GM10248 (cell line): ENCODE measurements at regions not wholly inside any gene's neighbourhood (a gene's known extent, or its start where the extent isn't known, plus 50 kb on each side); places are given as distances from the start of the nearest gene placed in this dataset.
"Not testable (repeated sequence)": the region's sequence is repeated elsewhere in the genome, so short reads cannot be mapped to it uniquely, and the experiment has no call there.

ENCODE experiments used
- CTCF ChIA-PET: fragments of 300-600 bp; sonication (Branson Sonifier 250); formaldehyde crosslinking; extraction: SDS; loops from one replicate; lab custom pipeline; 2021; ENCODE audit warnings: antibody characterized with exemption; lab: Yijun Ruan, JAX
- POLR2A ChIA-PET: fragments of 350-650 bp; sonication (Branson Sonifier 250); formaldehyde crosslinking; extraction: SDS; loops from one replicate; lab custom pipeline; 2020; ENCODE audit warnings: antibody characterized with exemption; lab: Yijun Ruan, JAX
- DNase-seq: peaks from one replicate; pipeline ENCODE4 v3.0.0; 2012; ENCODE audit errors: extremely low spot score
- CTCF ChIP-seq: IDR thresholded peaks from 2 replicates; pipeline ENCODE4 v1.5.1; 2012; ENCODE audit warnings: mild to moderate bottlenecking, low read depth; ENCODE audit errors: extremely low read depth, missing control alignments, control extremely low read depth

GRCh38 chr6:100084316-100084990 is 90.4 kb upstream of the MCHR2 start:
- DNase-seq: no peak
- CTCF ChIA-PET: interaction anchor here (1.3 to 3.7 kb wide), 2 partner anchors 15 to 83 kb away, joined by 3 to 16 read pairs; no protein-coding TSS in a partner anchor
- no peak for TF ChIP-seq CTCF
- POLR2A ChIA-PET: no interaction called here

- TF ChIP-seq CTCF: no peak
- POLR2A ChIA-PET: no interaction called here
- CTCF ChIA-PET: interaction anchor here (1.1 to 1.5 kb wide), 3 partner anchors 9 to 586 kb away, joined by 3 to 4 read pairs (median 3); no protein-coding TSS in a partner anchor
- DNase-seq: no peak
These were observed 84.5 kb upstream of the MCHR2 start for GRCh38 chr6:100078509-100078908.

DNA sequence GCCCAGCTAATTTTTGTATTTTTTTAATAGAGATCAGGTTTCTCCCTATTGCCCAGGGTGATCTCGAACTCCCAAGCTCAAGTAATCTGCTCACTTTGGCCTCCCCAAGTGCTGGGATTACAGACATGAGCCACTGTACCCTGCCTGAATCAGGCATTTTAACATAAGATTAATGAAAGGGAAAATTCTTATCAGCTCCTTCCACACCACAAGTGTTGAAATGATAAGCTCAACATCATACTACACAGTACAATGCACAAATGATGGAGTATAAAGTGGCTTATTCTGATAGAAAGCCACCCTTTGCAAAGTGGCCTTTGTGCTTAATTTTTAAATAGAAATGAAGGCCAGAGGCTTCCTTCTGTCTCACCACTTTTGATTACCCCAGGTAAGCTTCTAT is 71.3 kb upstream of the MCHR2 start:
- CTCF ChIA-PET: interaction anchor here (0.7 to 1.0 kb wide), 3 partner anchors 12 to 64 kb away, joined by 3 to 5 read pairs (median 3); no protein-coding TSS in a partner anchor
- POLR2A ChIA-PET: no interaction called here
- no peak for TF ChIP-seq CTCF
- no peak for DNase-seq

GRCh38 chr6:100062621-100063020 is 68.6 kb upstream of the MCHR2 start:
- DNase-seq: no peak
- POLR2A ChIA-PET: no interaction called here
- no peak for TF ChIP-seq CTCF
- CTCF ChIA-PET: interaction anchor here (1.8 to 3.0 kb wide), 3 partner anchors 11 to 61 kb away, joined by 4 to 10 read pairs (median 7); no protein-coding TSS in a partner anchor

- no peak for DNase-seq
- no peak for TF ChIP-seq CTCF
- ChIA-PET CTCF (no interaction called here), POLR2A (no interaction called here)
These were observed 63.9 kb upstream of the MCHR2 start for GRCh38 chr6:100057941-100058340.

GRCh38 chr6:100050550-100050949 is 56.5 kb upstream of the MCHR2 start:
- no peak for DNase-seq
- CTCF ChIA-PET: no interaction called here

GRCh38 chr6:100043961-100044360 is 49.9 kb upstream of the MCHR2 start:
- POLR2A ChIA-PET: not testable (repeated sequence)
- CTCF ChIA-PET: interaction anchor here (1.1 kb wide), 1 partner anchor 9 kb away, joined by 3 read pairs; no protein-coding TSS in a partner anchor

More at GRCh38 chr6:100050550-100050949, 56.5 kb upstream of the MCHR2 start:
- TF ChIP-seq CTCF: no peak
- POLR2A ChIA-PET: no interaction called here

More at GRCh38 chr6:100043961-100044360, 49.9 kb upstream of the MCHR2 start:
- DNase-seq: not testable (repeated sequence)
